Fibroblast of pulmonary artery (primary cell): ENCODE measurements at regions not wholly inside any gene's neighbourhood (a gene's known extent, or its start where the extent isn't known, plus 50 kb on each side); places are given as distances from the start of the nearest gene placed in this dataset.

Source experiments
- DNase-seq: peaks from one replicate; pipeline ENCODE4 v3.0.0-alpha.2; 2010; ENCODE audit warnings: low read depth
- H3K4me3 ChIP-seq: replicated peaks from 2 replicates; pipeline ENCODE4 v1.5.1; 2011; ENCODE audit warnings: low read depth, mild to moderate bottlenecking, control low read depth, low read length, moderate library complexity
- TF ChIP-seq, protein P1 (sequence below): IDR thresholded peaks from 2 replicates; pipeline ENCODE4 v1.5.1; 2011; ENCODE audit warnings: mild to moderate bottlenecking, control low read depth, low read length, inconsistent platforms; ENCODE audit errors: missing control alignments

DNA sequence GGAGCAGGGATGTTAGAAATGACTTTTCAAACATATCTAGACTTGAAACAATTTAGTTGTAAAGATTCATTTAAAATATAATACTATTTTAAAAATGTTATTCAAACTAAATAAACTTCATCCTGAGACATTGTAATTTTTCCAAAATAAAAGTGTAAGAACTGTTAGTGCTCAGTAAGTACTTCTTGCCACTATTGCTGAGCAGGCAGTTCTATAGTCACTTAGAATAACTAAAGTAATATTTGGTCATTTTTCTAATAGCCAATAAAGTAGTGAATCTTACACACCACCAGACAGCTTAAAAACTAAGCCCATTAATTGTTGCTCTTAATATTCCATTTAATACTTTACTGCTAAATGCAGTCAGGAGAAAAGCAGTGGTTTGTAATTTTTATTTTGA lies 1120.0 kb upstream of the CDH10 start:
- TF ChIP-seq, protein P1, sequence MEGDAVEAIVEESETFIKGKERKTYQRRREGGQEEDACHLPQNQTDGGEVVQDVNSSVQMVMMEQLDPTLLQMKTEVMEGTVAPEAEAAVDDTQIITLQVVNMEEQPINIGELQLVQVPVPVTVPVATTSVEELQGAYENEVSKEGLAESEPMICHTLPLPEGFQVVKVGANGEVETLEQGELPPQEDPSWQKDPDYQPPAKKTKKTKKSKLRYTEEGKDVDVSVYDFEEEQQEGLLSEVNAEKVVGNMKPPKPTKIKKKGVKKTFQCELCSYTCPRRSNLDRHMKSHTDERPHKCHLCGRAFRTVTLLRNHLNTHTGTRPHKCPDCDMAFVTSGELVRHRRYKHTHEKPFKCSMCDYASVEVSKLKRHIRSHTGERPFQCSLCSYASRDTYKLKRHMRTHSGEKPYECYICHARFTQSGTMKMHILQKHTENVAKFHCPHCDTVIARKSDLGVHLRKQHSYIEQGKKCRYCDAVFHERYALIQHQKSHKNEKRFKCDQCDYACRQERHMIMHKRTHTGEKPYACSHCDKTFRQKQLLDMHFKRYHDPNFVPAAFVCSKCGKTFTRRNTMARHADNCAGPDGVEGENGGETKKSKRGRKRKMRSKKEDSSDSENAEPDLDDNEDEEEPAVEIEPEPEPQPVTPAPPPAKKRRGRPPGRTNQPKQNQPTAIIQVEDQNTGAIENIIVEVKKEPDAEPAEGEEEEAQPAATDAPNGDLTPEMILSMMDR, result no peak
- no peak overlapping the region for H3K4me3 ChIP-seq
- no peak for DNase-seq

GRCh38 chr5:25763781-25764180 lies 1119.0 kb upstream of the CDH10 start:
- no peak for DNase-seq
- TF ChIP-seq, protein P1, result no peak

GRCh38 chr5:25754895-25755294 lies 1110.1 kb upstream of the CDH10 start:
- H3K4me3 ChIP-seq, result no peak overlapping the region
- DNase-seq, result no peak
- TF ChIP-seq, protein P1, result no peak

More at GRCh38 chr5:25763781-25764180, 1119.0 kb upstream of the CDH10 start:
- H3K4me3 ChIP-seq, result no peak overlapping the region

DNA sequence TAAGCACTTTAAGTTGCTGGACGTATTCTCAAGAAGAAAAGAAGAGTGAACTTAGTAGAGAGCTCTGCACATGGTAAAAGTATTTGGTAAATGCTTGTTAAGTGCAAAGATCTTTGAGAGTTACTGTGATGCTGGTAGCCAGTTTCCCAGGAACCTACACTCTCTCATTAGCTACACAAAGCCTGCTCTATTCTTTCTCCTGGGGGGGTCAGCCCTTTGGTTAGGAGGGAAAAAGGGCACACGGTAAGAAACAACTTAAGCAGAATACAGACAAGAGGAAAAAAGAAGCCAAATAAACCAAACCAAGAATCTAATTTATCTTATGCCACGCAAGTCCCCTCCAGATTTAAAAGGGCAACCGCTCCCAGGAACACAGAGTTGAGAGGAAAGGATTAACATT lies 1100.1 kb upstream of the CDH10 start:
- H3K4me3 ChIP-seq, result no peak overlapping the region
- DNase-seq, result no peak
- TF ChIP-seq, protein P1, result no peak

- no peak for DNase-seq
- TF ChIP-seq, protein P1, result no peak
- H3K4me3 ChIP-seq, result no peak overlapping the region
Measured at GRCh38 chr5:25716680-25717079, 1071.9 kb upstream of the CDH10 start.

GRCh38 chr5:25713259-25713658 lies 1068.5 kb upstream of the CDH10 start:
- TF ChIP-seq, protein P1, result no peak

GRCh38 chr5:25707093-25707492 lies 1062.3 kb upstream of the CDH10 start:
- TF ChIP-seq, protein P1, result no peak
- no peak overlapping the region for H3K4me3 ChIP-seq
- no peak for DNase-seq

More at GRCh38 chr5:25713259-25713658, 1068.5 kb upstream of the CDH10 start:
- no peak for DNase-seq
- H3K4me3 ChIP-seq, result no peak overlapping the region
